HFFc6 (cell line): ENCODE measurements at regions not wholly inside any gene's neighbourhood (a gene's known extent, or its start where the extent isn't known, plus 50 kb on each side); places are given as distances from the start of the nearest gene placed in this dataset.

Experiments used
- DNase-seq: peaks from one replicate; pipeline ENCODE4 v3.0.0-alpha.2; 2018
- H3K27ac Mint-ChIP-seq: 2 replicates; pipeline ENCODE4 v1.8.0; 2020; ENCODE audit warnings: mild to moderate bottlenecking, mixed read lengths
- H3K27me3 Mint-ChIP-seq: 2 replicates; pipeline ENCODE4 v1.8.0; 2021; ENCODE audit warnings: mild to moderate bottlenecking, moderate library complexity, mixed read lengths; ENCODE audit not compliant: insufficient read depth
- H3K36me3 Mint-ChIP-seq: 2 replicates; pipeline ENCODE4 v1.8.0; 2021; ENCODE audit warnings: low read depth, mixed read lengths
- H3K4me1 Mint-ChIP-seq: 2 replicates; pipeline ENCODE4 v1.8.0; 2020; ENCODE audit warnings: low read depth, mixed read lengths
- H3K4me3 Mint-ChIP-seq: 2 replicates; pipeline ENCODE4 v1.8.0; 2020; ENCODE audit warnings: mild to moderate bottlenecking, moderate library complexity, mixed read lengths
- H3K9me3 Mint-ChIP-seq: 2 replicates; pipeline ENCODE4 v1.8.0; 2020; ENCODE audit warnings: mild to moderate bottlenecking, mixed read lengths
- TF ChIP-seq, protein P1 (sequence below): fragments of 200-600 bp; sonication (generic); IDR thresholded peaks from 2 replicates; pipeline ENCODE4 v1.5.0; 2021; ENCODE audit warnings: antibody characterized with exemption, mild to moderate bottlenecking

DNA sequence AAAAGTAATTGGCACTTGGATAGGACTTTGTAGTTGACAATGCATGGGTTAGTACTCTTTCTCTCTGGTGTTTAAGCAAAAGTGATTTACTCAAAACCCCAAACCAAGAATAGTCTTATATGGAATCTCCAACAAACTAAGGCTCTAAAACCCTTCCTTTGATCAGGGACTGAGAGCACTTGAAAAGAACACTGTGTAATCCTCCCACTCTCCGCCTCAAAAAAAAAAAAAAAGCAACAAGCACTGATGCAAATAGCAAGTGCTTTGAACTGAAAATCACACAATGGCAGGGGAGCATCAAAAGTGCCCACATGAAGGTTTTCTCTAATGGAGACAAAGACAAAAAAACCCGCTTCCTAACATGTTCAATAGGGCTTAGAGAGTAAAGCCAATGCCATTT is 467.9 kb upstream of the AUTS2 start:
- Mint-ChIP-seq H3K4me1 (no peaks in the 10 kb centered on the region), H3K4me3 (no peak overlapping the region), H3K36me3 (no peaks in the 10 kb centered on the region), H3K9me3 (peaks cover 44% of the 10 kb centered on the region), H3K27ac (no peak overlapping the region), H3K27me3 (no peaks in the 10 kb centered on the region; the same call in 1 of the 2 replicates)
- no peak for DNase-seq
- TF ChIP-seq, protein P1, sequence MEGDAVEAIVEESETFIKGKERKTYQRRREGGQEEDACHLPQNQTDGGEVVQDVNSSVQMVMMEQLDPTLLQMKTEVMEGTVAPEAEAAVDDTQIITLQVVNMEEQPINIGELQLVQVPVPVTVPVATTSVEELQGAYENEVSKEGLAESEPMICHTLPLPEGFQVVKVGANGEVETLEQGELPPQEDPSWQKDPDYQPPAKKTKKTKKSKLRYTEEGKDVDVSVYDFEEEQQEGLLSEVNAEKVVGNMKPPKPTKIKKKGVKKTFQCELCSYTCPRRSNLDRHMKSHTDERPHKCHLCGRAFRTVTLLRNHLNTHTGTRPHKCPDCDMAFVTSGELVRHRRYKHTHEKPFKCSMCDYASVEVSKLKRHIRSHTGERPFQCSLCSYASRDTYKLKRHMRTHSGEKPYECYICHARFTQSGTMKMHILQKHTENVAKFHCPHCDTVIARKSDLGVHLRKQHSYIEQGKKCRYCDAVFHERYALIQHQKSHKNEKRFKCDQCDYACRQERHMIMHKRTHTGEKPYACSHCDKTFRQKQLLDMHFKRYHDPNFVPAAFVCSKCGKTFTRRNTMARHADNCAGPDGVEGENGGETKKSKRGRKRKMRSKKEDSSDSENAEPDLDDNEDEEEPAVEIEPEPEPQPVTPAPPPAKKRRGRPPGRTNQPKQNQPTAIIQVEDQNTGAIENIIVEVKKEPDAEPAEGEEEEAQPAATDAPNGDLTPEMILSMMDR = no peak

DNA sequence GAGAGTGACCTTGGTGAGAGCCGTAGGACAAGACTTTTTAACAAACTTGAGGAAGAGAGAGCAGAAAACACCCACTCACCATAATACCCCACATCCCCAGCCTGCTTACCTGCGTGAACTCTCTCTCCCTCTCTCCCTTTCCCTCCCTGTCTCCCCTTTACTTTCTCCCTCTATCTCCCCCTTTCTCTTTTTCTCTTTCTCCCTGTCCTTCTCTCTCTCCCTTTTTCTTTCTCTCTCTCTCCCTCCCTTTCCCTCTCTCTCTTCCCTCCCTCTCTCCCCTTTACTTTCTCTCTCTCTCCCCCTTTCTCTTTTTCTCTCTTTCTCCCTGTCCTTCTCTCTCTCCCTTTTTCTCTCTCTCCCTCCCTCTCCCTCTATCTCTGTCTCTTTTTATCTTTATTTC is 464.0 kb upstream of the AUTS2 start:
- no peak overlapping the region for H3K4me3 Mint-ChIP-seq
- H3K27ac Mint-ChIP-seq = no peak overlapping the region
- H3K4me1 Mint-ChIP-seq = no peaks in the 10 kb centered on the region
- H3K27me3 Mint-ChIP-seq = no peaks in the 10 kb centered on the region; the same call in 1 of the 2 replicates
- peaks cover 53% of the 10 kb centered on the region for H3K9me3 Mint-ChIP-seq
- no peaks in the 10 kb centered on the region; the same call in 1 of the 2 replicates for H3K36me3 Mint-ChIP-seq
- TF ChIP-seq, protein P1 = no peak
- no peak for DNase-seq

DNA sequence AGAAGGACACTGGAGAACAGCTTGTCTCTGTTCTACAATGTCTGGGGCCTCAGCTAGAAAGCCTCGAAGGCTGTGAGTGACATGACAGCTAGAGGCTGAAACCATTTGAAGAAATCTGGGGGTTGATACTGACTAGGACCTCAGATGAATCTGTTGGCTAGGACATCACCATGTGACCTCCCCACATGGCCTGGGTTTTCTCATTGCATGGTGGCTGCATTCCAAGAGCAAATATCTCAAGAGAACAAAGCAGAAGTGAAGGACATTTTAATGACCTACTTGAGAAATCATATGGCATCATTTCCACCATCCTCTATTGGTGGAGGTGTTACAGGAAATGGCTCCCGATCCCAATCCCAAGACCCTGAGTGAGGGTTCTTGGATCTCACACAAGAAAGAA is 450.6 kb upstream of the AUTS2 start:
- TF ChIP-seq, protein P1 = no peak
- no peak for DNase-seq
- H3K36me3 Mint-ChIP-seq = no peaks in the 10 kb centered on the region
- no peaks in the 10 kb centered on the region; the same call in 1 of the 2 replicates for H3K27me3 Mint-ChIP-seq
- H3K4me3 Mint-ChIP-seq = no peak overlapping the region
- peaks cover 41% of the 10 kb centered on the region for H3K9me3 Mint-ChIP-seq
- H3K4me1 Mint-ChIP-seq = no peaks in the 10 kb centered on the region
- H3K27ac Mint-ChIP-seq = no peak overlapping the region

DNA sequence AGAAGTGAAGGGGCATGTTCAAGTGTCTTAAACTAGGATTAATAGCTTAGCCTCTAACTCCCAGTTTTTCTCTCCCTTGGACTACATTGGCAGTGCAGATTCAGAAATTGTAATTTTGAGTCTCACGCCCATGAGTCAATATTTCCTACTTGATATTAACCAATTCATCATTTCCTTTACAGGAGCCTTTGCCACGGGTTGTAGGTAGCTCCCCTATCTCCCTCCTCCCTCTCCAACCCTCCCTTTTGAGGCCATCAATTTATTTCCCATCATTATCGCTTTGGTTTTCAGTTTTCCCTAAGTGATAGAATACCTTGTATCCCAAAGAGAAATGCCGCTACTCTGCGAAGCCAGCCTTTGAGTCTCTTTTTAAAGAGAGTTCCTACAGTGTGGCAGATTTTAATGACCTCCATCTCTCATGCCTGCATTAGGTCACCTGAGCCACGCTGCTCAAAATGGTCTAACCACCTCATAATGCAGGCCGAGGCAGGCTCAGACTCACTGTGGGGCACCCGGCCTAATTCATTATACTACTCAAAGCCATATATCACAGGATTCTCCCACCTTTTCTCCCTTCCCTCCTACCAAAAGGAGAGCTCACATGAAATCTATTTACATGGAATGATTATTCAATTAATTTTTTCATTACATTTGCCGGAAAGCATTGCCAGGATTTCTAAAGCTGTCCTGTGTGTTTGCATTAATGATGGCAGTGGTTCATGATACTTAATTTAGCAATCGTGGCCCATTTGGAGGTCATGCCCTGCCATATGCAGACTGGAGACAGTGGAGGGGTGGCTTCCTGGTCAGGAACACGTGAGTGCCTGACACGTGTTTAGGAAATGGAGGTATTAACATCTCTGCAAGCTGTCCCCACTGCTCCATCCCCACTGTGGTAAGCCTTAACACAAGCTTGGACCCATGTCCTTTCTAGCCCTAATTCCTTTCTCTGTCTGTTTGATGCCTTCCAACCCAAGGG is 448.2 kb upstream of the AUTS2 start:
- H3K27me3 Mint-ChIP-seq = no peaks in the 10 kb centered on the region; the same call in 1 of the 2 replicates
- H3K4me1 Mint-ChIP-seq = no peaks in the 10 kb centered on the region
- TF ChIP-seq, protein P1 = no peak
- DNase-seq = no peak
- H3K4me3 Mint-ChIP-seq = no peak overlapping the region
- no peak overlapping the region for H3K27ac Mint-ChIP-seq
- H3K36me3 Mint-ChIP-seq = no peaks in the 10 kb centered on the region
- H3K9me3 Mint-ChIP-seq = peaks cover 49% of the 10 kb centered on the region

DNA sequence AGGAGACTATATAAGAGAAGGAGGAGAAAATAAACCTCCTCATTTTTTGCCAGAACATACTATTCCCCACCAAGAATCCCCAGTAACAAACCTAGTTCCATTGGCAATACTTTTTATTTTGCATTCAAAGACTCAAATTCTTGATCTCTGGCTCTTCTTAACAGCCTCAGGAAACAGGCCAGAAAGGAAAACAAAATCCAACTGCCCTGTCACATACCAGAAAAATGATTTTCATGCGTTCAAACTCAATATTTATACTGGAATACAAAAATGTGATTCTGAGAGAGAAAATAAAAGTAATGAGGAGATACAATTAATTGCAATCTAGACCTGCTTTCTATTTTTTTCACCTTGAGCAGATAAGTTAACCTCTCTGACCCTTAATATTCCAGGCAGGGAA is 435.9 kb upstream of the AUTS2 start:
- no peak overlapping the region for H3K27ac Mint-ChIP-seq
- DNase-seq = no peak
- TF ChIP-seq, protein P1 = no peak
- no peaks in the 10 kb centered on the region for H3K4me1 Mint-ChIP-seq
- peaks cover 47% of the 10 kb centered on the region for H3K9me3 Mint-ChIP-seq
- H3K4me3 Mint-ChIP-seq = no peak overlapping the region
- H3K27me3 Mint-ChIP-seq = no peaks in the 10 kb centered on the region; the same call in 1 of the 2 replicates
- H3K36me3 Mint-ChIP-seq = no peaks in the 10 kb centered on the region
